Thoracic aorta (tissue), 2 donors: ENCODE measurements at regions not wholly inside any gene's neighbourhood (a gene's known extent, or its start where the extent isn't known, plus 50 kb on each side); places are given as distances from the start of the nearest gene placed in this dataset.

Experiments used
- ATAC-seq: fragments of 150-250 bp; one replicate; pipeline ENCODE4 v1.8.0; 2017; ENCODE audit warnings: low read depth; ENCODE audit not compliant: insufficient number of reproducible peaks, low FRiP score
- DNase-seq: peaks from one replicate; pipeline ENCODE4 v3.0.0-alpha.2; 2020; ENCODE audit warnings: low spot score
- H3K27ac ChIP-seq, 2 donors: fragments of 200-600 bp; sonication (generic); 1 replicate in 1 of 2; 2 replicates in 1 of 2; pipeline ENCODE4 v1.5.1; 2016; ENCODE audit warnings: mild to moderate bottlenecking in 2 of 2, moderate library complexity in 2 of 2
- H3K27me3 ChIP-seq: fragments of 200-600 bp; sonication (generic); replicated peaks from 2 replicates; pipeline ENCODE4 v1.6.0; 2016; ENCODE audit warnings: mild to moderate bottlenecking; ENCODE audit not compliant: insufficient read depth
- H3K36me3 ChIP-seq: fragments of 200-600 bp; sonication (generic); one replicate; pipeline ENCODE4 v1.5.1; 2016
- H3K4me1 ChIP-seq, 2 donors: fragments of 200-600 bp; sonication (generic); 1 replicate in 1 of 2; 2 replicates in 1 of 2; pipeline versions ENCODE4 v1.5.1 to v1.6.0; 2016; ENCODE audit warnings: low read depth in 2 of 2, mild to moderate bottlenecking in 1 of 2; ENCODE audit not compliant: control insufficient read depth in 1 of 2
- H3K4me3 ChIP-seq: fragments of 200-600 bp; sonication (generic); 2 replicates; pipeline ENCODE4 v1.5.1; 2016; ENCODE audit warnings: mild to moderate bottlenecking
- H3K9me3 ChIP-seq: fragments of 200-600 bp; sonication (generic); 2 replicates; pipeline ENCODE4 v1.5.1; 2016
- TF ChIP-seq, protein P1 (sequence below): fragments of 200-600 bp; sonication (generic); IDR thresholded peaks from one replicate; pipeline ENCODE4 v1.5.1; 2019; ENCODE audit warnings: antibody characterized with exemption

DNA sequence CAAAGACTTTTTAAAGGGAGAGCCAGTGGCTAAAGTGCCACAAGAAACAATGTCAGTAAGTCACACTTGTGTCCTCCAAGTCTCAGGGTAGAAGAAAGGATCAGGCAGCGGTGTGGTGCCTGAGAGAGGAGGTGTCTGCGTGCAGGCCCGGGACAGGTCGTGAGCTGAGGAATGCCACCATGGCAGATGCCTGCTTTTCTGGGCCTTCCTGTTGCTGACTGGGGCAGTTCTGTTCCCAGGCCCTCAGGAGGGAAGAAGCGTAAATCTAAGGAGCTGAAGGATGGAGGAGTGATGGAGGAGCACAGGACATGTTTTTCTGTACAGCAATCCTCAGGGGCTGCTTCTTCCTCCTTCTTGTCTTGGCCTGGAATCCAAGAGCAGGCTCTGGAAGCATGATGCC lies 165.8 kb downstream of the ZBTB18 start:
- Histone ChIP-seq H3K9me3 (no peaks in the 10 kb centered on the region), H3K36me3 (no peaks in the 10 kb centered on the region), H3K27me3 (no peaks in the 10 kb centered on the region), H3K4me3 (no peak overlapping the region), H3K27ac (no peak overlapping the region), H3K4me1 (peaks cover 5 to 24% of the 10 kb centered on the region in 2 donors)
- no peak for ATAC-seq
- TF ChIP-seq, protein P1, sequence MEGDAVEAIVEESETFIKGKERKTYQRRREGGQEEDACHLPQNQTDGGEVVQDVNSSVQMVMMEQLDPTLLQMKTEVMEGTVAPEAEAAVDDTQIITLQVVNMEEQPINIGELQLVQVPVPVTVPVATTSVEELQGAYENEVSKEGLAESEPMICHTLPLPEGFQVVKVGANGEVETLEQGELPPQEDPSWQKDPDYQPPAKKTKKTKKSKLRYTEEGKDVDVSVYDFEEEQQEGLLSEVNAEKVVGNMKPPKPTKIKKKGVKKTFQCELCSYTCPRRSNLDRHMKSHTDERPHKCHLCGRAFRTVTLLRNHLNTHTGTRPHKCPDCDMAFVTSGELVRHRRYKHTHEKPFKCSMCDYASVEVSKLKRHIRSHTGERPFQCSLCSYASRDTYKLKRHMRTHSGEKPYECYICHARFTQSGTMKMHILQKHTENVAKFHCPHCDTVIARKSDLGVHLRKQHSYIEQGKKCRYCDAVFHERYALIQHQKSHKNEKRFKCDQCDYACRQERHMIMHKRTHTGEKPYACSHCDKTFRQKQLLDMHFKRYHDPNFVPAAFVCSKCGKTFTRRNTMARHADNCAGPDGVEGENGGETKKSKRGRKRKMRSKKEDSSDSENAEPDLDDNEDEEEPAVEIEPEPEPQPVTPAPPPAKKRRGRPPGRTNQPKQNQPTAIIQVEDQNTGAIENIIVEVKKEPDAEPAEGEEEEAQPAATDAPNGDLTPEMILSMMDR, result no peak
- no peak for DNase-seq

DNA sequence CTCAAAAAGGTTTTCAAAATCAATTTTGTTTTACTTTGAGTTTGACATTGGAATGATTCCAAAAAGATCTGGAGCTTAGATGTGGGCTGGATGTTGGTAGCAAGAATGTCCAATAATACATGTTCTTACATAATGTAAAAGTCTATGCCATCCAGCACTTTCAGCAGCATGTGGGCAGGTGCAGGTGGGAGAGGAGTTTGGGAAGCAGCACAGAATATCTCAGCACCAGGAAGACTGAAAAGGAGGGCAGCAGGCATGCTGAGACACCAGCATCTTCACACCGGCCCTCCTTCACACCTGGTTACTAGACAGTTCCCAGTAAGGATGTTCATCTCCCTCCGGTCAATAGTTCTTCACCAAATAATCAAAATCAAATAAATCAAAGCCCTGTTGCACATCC lies 166.6 kb downstream of the ZBTB18 start:
- H3K4me1 ChIP-seq, result peaks cover 0 to 15% of the 10 kb centered on the region in 2 donors
- TF ChIP-seq, protein P1, result no peak
- ATAC-seq (no peak), DNase-seq (no peak)
- H3K4me3 ChIP-seq, result no peak overlapping the region
- no peaks in the 10 kb centered on the region for H3K36me3 ChIP-seq
- no peaks in the 10 kb centered on the region for H3K27me3 ChIP-seq
- H3K27ac ChIP-seq, result no peak overlapping the region
- no peaks in the 10 kb centered on the region for H3K9me3 ChIP-seq

DNA sequence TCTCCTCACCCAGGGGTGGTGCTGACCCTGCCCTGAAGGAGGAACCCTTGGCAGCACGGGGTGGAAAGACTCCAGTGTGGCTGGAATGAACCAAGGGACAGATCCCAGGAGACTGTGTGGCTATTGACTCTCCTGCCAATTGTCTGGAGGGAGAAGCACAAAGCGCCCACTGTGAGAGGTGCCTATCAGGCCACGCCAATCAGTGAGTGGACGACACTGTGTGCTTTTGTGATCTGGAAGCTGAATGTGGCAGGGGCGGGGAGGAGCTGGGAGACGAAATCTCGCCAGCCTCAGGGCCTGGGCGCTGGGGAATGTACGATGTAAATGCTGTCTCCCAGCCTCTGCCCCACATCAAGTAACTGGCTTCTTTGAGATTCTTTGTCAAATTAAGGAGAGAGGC lies 167.1 kb downstream of the ZBTB18 start:
- Histone ChIP-seq H3K36me3 (no peaks in the 10 kb centered on the region), H3K27me3 (no peaks in the 10 kb centered on the region), H3K9me3 (no peaks in the 10 kb centered on the region), H3K27ac (no peak overlapping the region), H3K4me3 (no peak overlapping the region), H3K4me1 (peaks cover 0 to 10% of the 10 kb centered on the region in 2 donors)
- ATAC-seq (no peak), DNase-seq (no peak)
- TF ChIP-seq, protein P1, result no peak

GRCh38 chr1:244219149-244219548 lies 168.1 kb downstream of the ZBTB18 start:
- peaks cover 0 to 4% of the 10 kb centered on the region in 2 donors for H3K4me1 ChIP-seq
- no peaks in the 10 kb centered on the region for H3K27me3 ChIP-seq
- H3K36me3 ChIP-seq, result no peaks in the 10 kb centered on the region
- H3K4me3 ChIP-seq, result no peak overlapping the region
- ATAC-seq (no peak), DNase-seq (no peak)
- no peaks in the 10 kb centered on the region for H3K9me3 ChIP-seq
- TF ChIP-seq, protein P1, result no peak
- H3K27ac ChIP-seq, result no peak overlapping the region

GRCh38 chr1:244219802-244220201 lies 168.7 kb downstream of the ZBTB18 start:
- Histone ChIP-seq H3K27me3 (no peaks in the 10 kb centered on the region), H3K4me3 (no peak overlapping the region), H3K27ac (no peak overlapping the region), H3K4me1 (no peaks in the 10 kb centered on the region), H3K36me3 (no peaks in the 10 kb centered on the region), H3K9me3 (no peaks in the 10 kb centered on the region)
- TF ChIP-seq, protein P1, result no peak
- DNase-seq, result no peak
- no peak for ATAC-seq
